HepG2 (cell line): ENCODE measurements at regions not wholly inside any gene's neighbourhood (a gene's known extent, or its start where the extent isn't known, plus 50 kb on each side); places are given as distances from the start of the nearest gene placed in this dataset.

Experiments used
- ATAC-seq: fragments of 200-7000 bp; cut with Tn5 transposase; 3 replicates; pipeline ENCODE4 v1.9.1; 2020; ENCODE audit warnings: mild to moderate bottlenecking, moderate library complexity
- BruUV-seq: library from RNA; stranded (reverse); fragments of 400-500 nt; replicated peaks from 2 replicates; lab custom pipeline; 2021; lab: Mats Ljungman, UMichigan
- CTCF ChIA-PET: fragments of 300-600 bp; formaldehyde crosslinking; extraction: SDS; loops from one replicate; lab custom pipeline; 2021; ENCODE audit warnings: low total read pairs, inconsistent platforms, low intra/inter-chr PET ratio; lab: Yijun Ruan, JAX
- POLR2A ChIA-PET: fragments of 350-600 bp; sonication (Branson Sonifier 250); formaldehyde crosslinking; loops from one replicate; lab custom pipeline; 2020; ENCODE audit warnings: antibody characterized with exemption, inconsistent platforms; lab: Yijun Ruan, JAX
- DNase-seq: peaks from one replicate; pipeline ENCODE4 v3.0.0-alpha.2; 2015; ENCODE audit warnings: low spot score
- FAIRE-seq: peaks from 3 replicates; lab custom pipeline; 2011; peaks lifted over from hg19 to GRCh38; lab: Jason Lieb, UNC
- H2AFZ ChIP-seq: one replicate; pipeline ENCODE4 v1.6.1; 2011; ENCODE audit warnings: low read length, inconsistent platforms
- H3K27ac ChIP-seq: fragments of 300-600 bp; 3 replicates; pipeline ENCODE4 v1.8.0; 2011; ENCODE audit warnings: mixed run types, mild to moderate bottlenecking, mixed read lengths, low read length, inconsistent platforms; ENCODE audit not compliant: insufficient read depth; ENCODE audit errors: extremely low read length
- H3K27me3 ChIP-seq, 2 experiments: fragments of 200-600 bp in 1 of 2; 2 replicates in 1 of 2; 3 replicates in 1 of 2; pipeline versions ENCODE4 v1.6.0 to v1.8.0; 2011; ENCODE audit warnings: low read length in 2 of 2, mild to moderate bottlenecking in 2 of 2, moderate library complexity in 2 of 2, inconsistent platforms in 1 of 2; ENCODE audit not compliant: insufficient read depth in 2 of 2, control insufficient read depth in 1 of 2
- H3K36me3 ChIP-seq, 2 experiments: fragments of 200-600 bp in 1 of 2; replicated peaks in 1 of 2; 2 replicates in 1 of 2; 3 replicates in 1 of 2; pipeline versions ENCODE4 v1.5.1 to v1.8.0; 2011; ENCODE audit warnings: low read length in 2 of 2, inconsistent platforms in 1 of 2; ENCODE audit not compliant: insufficient read depth in 2 of 2, control insufficient read depth in 1 of 2
- H3K4me1 ChIP-seq: 2 replicates; pipeline ENCODE4 v1.5.1; 2012; ENCODE audit warnings: low read length, inconsistent platforms; ENCODE audit not compliant: insufficient read depth
- H3K4me2 ChIP-seq: 2 replicates; pipeline ENCODE4 v1.6.0; 2011; ENCODE audit warnings: low read depth, low read length, inconsistent platforms
- H3K4me3 ChIP-seq, 3 experiments: fragments of 200-600 bp in 1 of 3; sonication (generic), shearing (Covaris generic) in 1 of 3; replicated peaks in 1 of 3; 2 replicates each; pipeline ENCODE4 v1.5.1; 2011 to 2016; ENCODE audit warnings: low read length in 3 of 3, inconsistent platforms in 2 of 3, low read depth in 2 of 3, mild to moderate bottlenecking in 2 of 3, control low read depth in 1 of 3, mixed read lengths in 1 of 3; ENCODE audit not compliant: insufficient read depth in 1 of 3
- H3K79me2 ChIP-seq: one replicate; pipeline ENCODE4 v1.6.1; 2011; ENCODE audit warnings: low read length, inconsistent platforms; ENCODE audit not compliant: insufficient read depth
- H3K9ac ChIP-seq: 2 replicates; pipeline ENCODE4 v1.6.0; 2011; ENCODE audit warnings: mild to moderate bottlenecking, low read depth, low read length, inconsistent platforms; ENCODE audit not compliant: insufficient read depth
- H3K9me3 ChIP-seq: 2 replicates; pipeline ENCODE4 v1.5.1; 2012; ENCODE audit warnings: mild to moderate bottlenecking, low read length
- H4K20me1 ChIP-seq: 2 replicates; pipeline ENCODE4 v1.6.0; 2011; ENCODE audit warnings: inconsistent platforms, mild to moderate bottlenecking, low read length, moderate library complexity; ENCODE audit not compliant: insufficient read depth
- HDAC2 ChIP-seq: sonication (generic); formaldehyde crosslinking; IDR thresholded peaks from 2 replicates; pipeline ENCODE4 v1.4.0; 2020; ENCODE audit warnings: missing genetic modification reagents
- HES4 ChIP-seq: sonication (generic); formaldehyde crosslinking; IDR thresholded peaks from 2 replicates; pipeline ENCODE4 v1.9.0; 2021; ENCODE audit warnings: mild to moderate bottlenecking, missing genetic modification reagents, borderline replicate concordance
- JUNB ChIP-seq: sonication (generic); formaldehyde crosslinking; IDR thresholded peaks from 2 replicates; pipeline ENCODE4 v1.8.0; 2022; ENCODE audit warnings: missing genetic modification reagents, mild to moderate bottlenecking, borderline replicate concordance
- KDM3A ChIP-seq: IDR thresholded peaks from 2 replicates; pipeline ENCODE4 v1.6.1; 2018; ENCODE audit warnings: low read depth, missing compliant biosample characterization
- SAFB2 ChIP-seq: sonication (generic); formaldehyde crosslinking; IDR thresholded peaks from 2 replicates; pipeline ENCODE4 v1.5.1; 2020; ENCODE audit warnings: missing genetic modification reagents, low read depth, mild to moderate bottlenecking, borderline replicate concordance
- TP53 ChIP-seq: sonication (generic); formaldehyde crosslinking; conservative IDR thresholded peaks from 2 replicates; pipeline ENCODE4 v1.4.0; 2020; ENCODE audit warnings: missing genetic modification reagents
- U2AF2 ChIP-seq: fragments of 200-400 bp; formaldehyde crosslinking; IDR thresholded peaks from 2 replicates; pipeline ENCODE4 v1.6.1; 2017; ENCODE audit warnings: low read depth, mild to moderate bottlenecking, low read length
- ZFP82 ChIP-seq: sonication (generic); formaldehyde crosslinking; IDR thresholded peaks from 2 replicates; pipeline ENCODE4 v1.5.1; 2020; ENCODE audit warnings: mild to moderate bottlenecking, missing genetic modification reagents, borderline replicate concordance
- WGBS: methylation state at CpG from one replicate; pipeline ENCODE4 v1.1.6; 2017; ENCODE audit warnings: low lambda C conversion rate; 5-methylcytosine and 5-hydroxymethylcytosine counted together
- in situ Hi-C: cut with HindIII; loops from 2 replicates; pipeline ENCODE4 v1.10.0; 2017; ENCODE audit warnings: low pct_unique_long_range_greater_than_20kb; ENCODE audit not compliant: extremely low pct_ligation_motif_present
- intact Hi-C: fragments of 100-400 bp; cut with micrococcal nuclease; formaldehyde crosslinking; loops from one replicate; pipeline ENCODE4 v1.10.0; 2022; ENCODE audit not compliant: unreplicated experiment
- TF ChIP-seq, protein P1 (sequence below), 2 experiments: fragments of 450-650 bp in 1 of 2; sonication (generic) in 1 of 2; formaldehyde crosslinking; IDR thresholded peaks; 2 replicates each; pipeline versions ENCODE4 v1.5.0 to v1.8.0; 2020 to 2022; ENCODE audit warnings: mild to moderate bottlenecking in 1 of 2, missing genetic modification reagents in 1 of 2
- TF ChIP-seq, protein P2 (sequence below): sonication (generic); formaldehyde crosslinking; IDR thresholded peaks from 2 replicates; pipeline ENCODE4 v1.5.0; 2020; ENCODE audit warnings: mild to moderate bottlenecking, missing genetic modification reagents

DNA sequence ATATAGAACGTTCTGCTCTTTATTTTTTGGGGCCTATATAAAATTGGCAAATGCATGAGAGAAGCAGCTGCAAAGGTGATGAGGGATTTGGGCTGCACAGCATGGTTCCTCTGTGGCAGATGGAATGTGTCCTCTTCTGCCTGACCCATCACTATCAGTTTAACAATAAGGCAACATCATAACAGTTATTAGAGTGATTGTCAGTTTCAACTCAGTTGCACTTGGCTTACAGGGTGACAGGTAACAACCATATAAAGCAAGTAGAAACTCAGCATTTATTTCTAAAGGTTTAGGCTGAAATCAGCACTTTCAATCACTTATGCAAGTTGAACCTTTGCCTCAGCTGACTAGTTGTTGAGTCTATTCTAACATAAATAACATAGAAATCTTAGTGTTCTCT, 935.4 kb upstream of the CHORDC1 start:
- POLR2A ChIA-PET: no interaction called here
- WGBS: 11% methylated on average over 1 of the region's 1 CpG

DNA sequence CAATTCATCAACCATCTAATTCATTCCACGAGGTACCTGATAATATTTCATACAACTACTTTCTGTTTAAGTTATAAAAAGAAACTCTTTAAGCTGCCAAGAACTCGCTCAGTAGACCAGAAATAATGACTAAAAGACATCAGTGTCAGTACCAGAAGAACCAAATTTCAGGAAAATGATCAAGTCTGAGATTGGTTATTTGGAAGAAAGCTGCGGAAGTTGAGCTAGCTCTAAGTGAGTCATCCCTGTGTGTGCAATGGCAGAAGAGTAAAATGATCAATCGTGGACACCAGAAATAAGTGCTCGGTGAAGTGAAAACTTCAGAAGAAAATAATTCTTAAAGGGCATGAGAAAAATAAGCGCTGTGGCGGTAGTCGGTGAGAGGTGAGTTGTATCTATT, 933.2 kb upstream of the CHORDC1 start:
- in situ Hi-C loops: no loop called here
- DNase-seq (no peak), FAIRE-seq (no peak), ATAC-seq (no peak)
- no peak overlapping the region for H3K27ac ChIP-seq
- H3K9me3 ChIP-seq: peaks cover 16% of the 10 kb centered on the region
- no TSS peak for BruUV-seq
- H3K4me1 ChIP-seq: no peaks in the 10 kb centered on the region
- 22% methylated on average over 8 of the region's 8 CpGs for WGBS
- no peak overlapping the region for H3K4me3 ChIP-seq
- H2AFZ ChIP-seq: no peak overlapping the region
- H3K9ac ChIP-seq: no peak overlapping the region
- intact Hi-C loops: no loop called here
- H3K36me3 ChIP-seq: no peaks in the 10 kb centered on the region
- CTCF ChIA-PET: no interaction called here
- TF ChIP-seq ZFP82 (CRISPR knock-in tag) (no peak), U2AF2 (no peak), JUNB (CRISPR knock-in tag) (no peak), HDAC2 (CRISPR knock-in tag) (no peak), HES4 (no peak), KDM3A (CRISPR knock-in tag) (no peak), TP53 (CRISPR knock-in tag) (no peak)
- TF ChIP-seq, protein P1, sequence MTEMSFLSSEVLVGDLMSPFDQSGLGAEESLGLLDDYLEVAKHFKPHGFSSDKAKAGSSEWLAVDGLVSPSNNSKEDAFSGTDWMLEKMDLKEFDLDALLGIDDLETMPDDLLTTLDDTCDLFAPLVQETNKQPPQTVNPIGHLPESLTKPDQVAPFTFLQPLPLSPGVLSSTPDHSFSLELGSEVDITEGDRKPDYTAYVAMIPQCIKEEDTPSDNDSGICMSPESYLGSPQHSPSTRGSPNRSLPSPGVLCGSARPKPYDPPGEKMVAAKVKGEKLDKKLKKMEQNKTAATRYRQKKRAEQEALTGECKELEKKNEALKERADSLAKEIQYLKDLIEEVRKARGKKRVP (CRISPR knock-in tag; IDR thresholded peaks at IDR 0.05): no peak
- H3K4me2 ChIP-seq: no peak overlapping the region
- no peaks in the 10 kb centered on the region for H4K20me1 ChIP-seq
- no peaks in the 10 kb centered on the region for H3K27me3 ChIP-seq
- H3K79me2 ChIP-seq: no peaks in the 10 kb centered on the region
- POLR2A ChIA-PET: no interaction called here

More for the DNA sequence above, 935.4 kb upstream of the CHORDC1 start:
- Histone ChIP-seq H3K4me2 (no peak overlapping the region), H4K20me1 (no peaks in the 10 kb centered on the region), H3K36me3 (no peaks in the 10 kb centered on the region), H3K27ac (no peak overlapping the region), H3K4me1 (no peaks in the 10 kb centered on the region), H3K9me3 (no peaks in the 10 kb centered on the region), H3K4me3 (no peak overlapping the region), H3K9ac (no peak overlapping the region), H3K27me3 (no peaks in the 10 kb centered on the region), H2AFZ (no peak overlapping the region), H3K79me2 (no peaks in the 10 kb centered on the region)
- no peak for TF ChIP-seq SAFB2
- TF ChIP-seq, protein P2, sequence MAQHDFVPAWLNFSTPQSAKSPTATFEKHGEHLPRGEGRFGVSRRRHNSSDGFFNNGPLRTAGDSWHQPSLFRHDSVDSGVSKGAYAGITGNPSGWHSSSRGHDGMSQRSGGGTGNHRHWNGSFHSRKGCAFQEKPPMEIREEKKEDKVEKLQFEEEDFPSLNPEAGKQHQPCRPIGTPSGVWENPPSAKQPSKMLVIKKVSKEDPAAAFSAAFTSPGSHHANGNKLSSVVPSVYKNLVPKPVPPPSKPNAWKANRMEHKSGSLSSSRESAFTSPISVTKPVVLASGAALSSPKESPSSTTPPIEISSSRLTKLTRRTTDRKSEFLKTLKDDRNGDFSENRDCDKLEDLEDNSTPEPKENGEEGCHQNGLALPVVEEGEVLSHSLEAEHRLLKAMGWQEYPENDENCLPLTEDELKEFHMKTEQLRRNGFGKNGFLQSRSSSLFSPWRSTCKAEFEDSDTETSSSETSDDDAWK: no peak
- FAIRE-seq (no peak), DNase-seq (no peak), ATAC-seq (no peak)
- no TSS peak for BruUV-seq
- CTCF ChIA-PET: no interaction called here
- in situ Hi-C loops (no loop called here), intact Hi-C loops (no loop called here)
